Hematopoietic multipotent progenitor cell treated with erythropoietin and hydrocortisone succinate and interleukin-3 and kit ligand, for 8 days (in vitro differentiated cells): ENCODE measurements at regions not wholly inside any gene's neighbourhood (a gene's known extent, or its start where the extent isn't known, plus 50 kb on each side); places are given as distances from the start of the nearest gene placed in this dataset.

ENCODE experiments used
- DNase-seq: peaks from one replicate; pipeline ENCODE4 v3.0.0-alpha.2; 2015

DNA sequence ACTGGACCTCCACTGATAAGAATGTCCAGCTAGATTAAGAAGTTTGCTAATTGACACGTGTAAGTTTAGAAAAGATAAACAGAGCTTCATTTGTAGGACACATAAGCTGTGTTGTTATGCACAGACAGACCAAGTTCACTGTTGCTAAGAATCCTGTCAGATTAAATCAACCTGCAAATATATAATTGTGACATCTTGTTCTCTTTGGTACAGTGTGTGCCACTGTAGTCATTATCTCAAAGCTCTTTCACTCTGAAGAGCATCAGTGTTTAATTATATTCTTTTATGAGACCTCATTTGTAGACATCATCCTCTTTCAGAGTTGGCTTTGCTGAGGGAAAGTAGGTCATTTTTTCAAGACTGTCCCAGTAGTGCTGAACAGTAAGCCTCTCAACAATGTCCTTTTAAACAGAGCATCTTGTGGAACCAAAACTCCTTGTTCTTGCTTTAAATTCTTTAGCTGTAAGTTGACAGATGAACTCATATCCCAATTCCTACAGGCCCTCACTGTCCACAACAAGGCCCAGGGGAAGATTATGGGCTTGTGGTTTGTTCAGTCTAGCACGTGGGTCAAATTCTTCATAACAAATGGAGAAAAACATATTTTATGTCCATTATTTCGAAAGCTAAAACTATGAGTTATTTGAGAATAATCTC lies 252.4 kb downstream of the HDGFL1 start:
- DNase-seq = no peak

DNA sequence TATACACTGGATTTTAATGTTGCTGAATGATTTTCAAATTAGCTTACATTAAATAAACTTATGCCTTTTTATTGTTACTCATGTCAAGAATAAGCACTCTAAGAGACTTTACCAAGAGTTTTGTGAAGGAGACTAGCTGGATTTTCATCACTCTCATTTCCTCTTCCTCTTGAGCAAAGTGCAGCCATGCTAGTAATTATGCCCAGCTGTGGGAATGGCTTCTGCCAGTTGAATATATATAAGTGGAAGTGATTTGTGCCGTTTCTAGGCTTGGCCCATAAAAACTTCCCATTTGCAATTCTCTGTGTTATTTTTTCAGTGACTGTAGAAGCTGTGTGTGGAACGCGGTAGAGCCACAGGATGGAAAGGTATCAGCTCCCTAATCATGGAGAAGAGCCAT lies 255.8 kb downstream of the HDGFL1 start:
- DNase-seq = no peak

GRCh38 chr6:22826961-22827360 lies 257.6 kb downstream of the HDGFL1 start:
- no peak for DNase-seq

DNA sequence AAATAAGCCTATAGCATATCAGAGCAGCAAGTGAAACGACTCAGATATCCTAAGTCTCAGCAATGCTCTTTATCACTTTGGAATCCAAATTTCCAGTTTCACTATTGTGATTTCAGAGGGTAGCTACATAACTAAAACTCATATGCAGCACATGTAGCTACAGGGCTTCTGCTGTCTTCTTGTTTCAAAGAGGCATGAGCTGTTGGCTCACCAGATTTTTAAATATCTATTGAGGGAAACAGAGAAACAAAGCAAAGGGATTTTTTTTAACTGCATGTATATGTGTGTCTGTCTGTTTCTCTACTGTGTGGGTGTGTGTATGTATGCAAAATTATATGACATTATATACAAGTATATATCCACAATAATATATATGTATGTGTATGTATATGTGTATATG lies 258.4 kb downstream of the HDGFL1 start:
- DNase-seq = no peak

- DNase-seq = no peak
These were observed 259.1 kb downstream of the HDGFL1 start for GRCh38 chr6:22828179-22829062.

- DNase-seq = no peak
These were observed 259.7 kb downstream of the HDGFL1 start for GRCh38 chr6:22829070-22829469.

DNA sequence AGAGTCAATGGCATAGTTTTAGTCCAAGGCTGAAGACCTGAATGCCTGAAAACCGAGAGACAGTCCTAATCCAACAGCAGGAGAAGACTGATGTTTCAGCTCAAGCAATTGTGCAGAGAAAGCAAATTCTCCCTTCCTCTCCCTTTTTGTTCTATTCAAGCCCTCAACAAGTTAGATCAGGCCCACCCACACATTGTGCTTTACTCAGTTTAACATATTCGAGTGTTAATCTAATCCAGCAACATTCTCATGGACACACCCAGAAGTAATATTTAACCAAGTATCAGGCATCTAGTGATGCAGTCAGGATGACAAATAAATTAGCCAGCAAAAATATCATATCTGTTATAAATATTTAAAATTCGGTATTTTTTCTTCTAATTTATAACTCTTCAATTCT lies 261.1 kb downstream of the HDGFL1 start:
- DNase-seq = no peak

DNA sequence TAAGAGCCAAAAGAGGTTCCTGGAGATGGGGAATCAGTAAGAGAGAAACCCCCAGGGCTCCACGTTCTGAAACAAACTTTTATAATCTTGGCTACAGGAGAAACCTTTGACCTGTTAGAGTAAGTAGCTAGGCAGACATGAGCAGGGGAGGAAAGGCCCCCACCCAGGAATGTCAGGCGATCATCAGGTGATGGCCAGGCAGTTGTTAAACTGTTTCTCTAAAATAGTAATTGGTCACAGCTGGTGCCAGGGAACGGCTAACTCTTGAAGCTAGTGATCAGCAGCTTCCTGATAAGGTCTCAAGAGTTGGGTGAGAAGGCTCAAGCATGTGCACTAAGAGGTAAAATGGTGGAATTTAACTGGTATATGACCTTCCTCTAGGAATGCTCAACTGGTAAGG lies 263.8 kb downstream of the HDGFL1 start:
- DNase-seq = no peak

GRCh38 chr6:22838345-22838744 lies 269.0 kb downstream of the HDGFL1 start:
- DNase-seq = no peak

- no peak for DNase-seq
These were observed 276.1 kb downstream of the HDGFL1 start for GRCh38 chr6:22845467-22845866.

- no peak for DNase-seq
These were observed 278.8 kb downstream of the HDGFL1 start for GRCh38 chr6:22848121-22848520.

DNA sequence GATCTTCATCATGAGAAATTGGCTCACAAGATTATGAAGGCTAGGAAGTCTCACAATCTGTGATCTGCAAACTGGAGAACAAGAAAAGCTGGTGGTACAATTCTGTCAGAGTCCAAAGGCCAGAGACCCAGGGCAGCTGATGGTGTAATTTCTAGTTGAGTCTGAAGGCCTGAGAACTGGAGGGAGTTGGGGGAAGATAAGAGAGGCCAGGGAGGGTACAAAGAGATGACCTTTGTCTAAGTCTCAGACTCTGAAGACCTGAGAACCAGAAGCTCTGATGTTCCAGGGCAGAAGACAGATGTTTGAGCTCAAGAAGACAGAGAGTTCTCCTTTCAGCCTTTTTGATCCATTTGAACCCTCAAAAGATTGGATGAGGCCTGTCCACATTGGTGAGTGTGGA lies 280.6 kb downstream of the HDGFL1 start:
- DNase-seq = no peak

DNA sequence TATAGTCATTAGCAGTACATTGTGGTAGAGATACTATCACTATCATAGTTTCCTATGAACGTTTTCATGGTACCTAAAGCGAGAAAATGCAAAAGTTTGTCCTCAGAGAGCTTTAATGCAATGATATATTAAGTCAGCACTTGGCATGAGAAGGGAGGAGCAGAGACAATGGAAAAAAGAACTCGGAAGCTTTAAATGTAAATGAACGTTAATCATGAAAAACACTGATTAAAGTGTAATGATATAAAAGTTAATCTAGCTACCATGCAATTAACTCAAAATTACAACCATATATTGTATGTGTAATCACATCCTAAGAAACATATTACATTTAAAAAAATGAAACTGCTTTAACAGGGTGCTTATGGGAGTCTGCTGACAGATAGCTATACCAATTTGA lies 282.7 kb downstream of the HDGFL1 start:
- no peak for DNase-seq

DNA sequence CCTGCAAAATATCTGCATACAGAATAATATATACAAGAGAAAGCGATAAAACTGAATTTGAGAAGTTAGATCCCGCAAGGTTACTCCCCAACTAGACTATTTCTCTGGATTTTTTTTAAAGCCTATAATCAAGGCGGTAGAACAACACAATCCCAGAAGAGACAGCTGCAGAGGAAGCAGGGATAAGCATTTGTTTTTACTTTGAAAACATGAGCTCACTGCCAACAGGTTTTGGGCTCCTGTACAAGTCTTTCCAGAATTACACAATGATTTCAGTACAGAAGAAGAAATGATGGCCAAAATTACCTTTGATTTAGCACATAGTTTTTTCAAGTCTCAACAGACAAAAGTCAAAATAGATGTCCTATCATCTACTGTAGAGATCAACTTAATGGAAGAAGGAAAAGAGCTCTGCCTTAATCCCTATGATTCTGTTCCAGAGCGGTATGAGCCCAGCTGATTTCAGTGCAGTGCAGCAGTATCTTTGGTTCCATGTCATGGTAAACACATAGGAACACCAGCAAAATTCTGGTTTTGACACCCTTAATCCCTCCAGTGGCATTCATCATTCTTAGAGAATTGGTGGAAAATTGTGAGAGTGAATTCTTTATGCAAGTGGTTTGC lies 304.3 kb downstream of the HDGFL1 start:
- DNase-seq = no peak

- no peak for DNase-seq
These were observed 306.5 kb downstream of the HDGFL1 start for GRCh38 chr6:22875845-22876244.

- no peak for DNase-seq
These were observed 308.9 kb downstream of the HDGFL1 start for GRCh38 chr6:22878324-22878701.

DNA sequence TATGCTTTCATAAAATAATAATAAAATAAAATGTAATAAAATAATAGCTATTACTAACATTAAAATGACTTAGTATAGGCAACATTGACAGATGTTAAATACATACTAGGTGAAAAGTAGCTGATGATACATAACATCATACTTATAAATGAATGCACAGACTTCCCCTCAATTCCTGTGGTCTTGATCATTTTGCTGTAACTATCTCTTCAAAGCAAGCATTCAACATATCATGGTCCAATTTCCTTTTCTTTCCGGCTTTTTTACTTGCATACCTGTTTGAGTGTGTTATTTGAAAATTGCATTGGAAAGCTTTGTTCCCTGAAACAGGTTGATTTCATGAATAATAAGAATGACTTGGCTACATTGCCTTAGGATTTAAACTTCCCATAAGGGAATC lies 309.3 kb downstream of the HDGFL1 start:
- DNase-seq = no peak

- DNase-seq = no peak
These were observed 311.5 kb downstream of the HDGFL1 start for GRCh38 chr6:22880686-22881433.

GRCh38 chr6:22882581-22882980 lies 313.2 kb downstream of the HDGFL1 start:
- no peak for DNase-seq

- no peak for DNase-seq
These were observed 313.8 kb downstream of the HDGFL1 start for GRCh38 chr6:22883061-22883717.

- DNase-seq = peak; percentile 3
These were observed 315.1 kb downstream of the HDGFL1 start for GRCh38 chr6:22884456-22884855.

- DNase-seq = no peak
These were observed 317.6 kb downstream of the HDGFL1 start for GRCh38 chr6:22886650-22887581.
